Stimulated activated naive B cell treated with anti-CD40 and anti-IgM and Interleukin-4, amounts not matched to agents 10 μg/mL and 1 μg/mL and 100 μg/mL, for 72 hours (primary cell): ENCODE measurements at regions not wholly inside any gene's neighbourhood (a gene's known extent, or its start where the extent isn't known, plus 50 kb on each side); places are given as distances from the start of the nearest gene placed in this dataset.

ENCODE experiments used
- ATAC-seq, 2 donors: fragments of 150-1000 bp; cut with Tn5 transposase; replicated peaks; 2 replicates each; pipeline ENCODE4 v1.10.0; 2021; ENCODE audit warnings: moderate library complexity in 1 of 2
- DNase-seq: peaks from one replicate; pipeline ENCODE4 v3.0.0; 2021
- H3K27ac Mint-ChIP-seq: one replicate; pipeline ENCODE4 v1.8.0; 2022; ENCODE audit warnings: mild to moderate bottlenecking, mixed read lengths
- H3K27me3 Mint-ChIP-seq, 2 donors: one replicate each; pipeline ENCODE4 v1.8.0; 2022; ENCODE audit warnings: mixed read lengths in 2 of 2
- H3K36me3 Mint-ChIP-seq, 2 donors: one replicate each; pipeline ENCODE4 v1.8.0; 2022; ENCODE audit warnings: mixed read lengths in 2 of 2, mild to moderate bottlenecking in 1 of 2
- H3K4me1 Mint-ChIP-seq, 2 donors: one replicate each; pipeline ENCODE4 v1.8.0; 2022; ENCODE audit warnings: mixed read lengths in 2 of 2, mild to moderate bottlenecking in 1 of 2
- H3K4me3 Mint-ChIP-seq, 2 donors: one replicate each; pipeline ENCODE4 v1.8.0; 2022; ENCODE audit warnings: mild to moderate bottlenecking in 2 of 2, mixed read lengths in 2 of 2, moderate library complexity in 1 of 2
- H3K9me3 Mint-ChIP-seq, 2 donors: one replicate each; pipeline ENCODE4 v1.8.0; 2022; ENCODE audit warnings: mixed read lengths in 2 of 2, mild to moderate bottlenecking in 1 of 2

- Mint-ChIP-seq H3K4me3 (no peak overlapping the region), H3K27ac (no peak overlapping the region), H3K36me3 (no peaks in the 10 kb centered on the region), H3K9me3 (peaks cover 3 to 11% of the 10 kb centered on the region in 2 donors), H3K4me1 (no peaks in the 10 kb centered on the region), H3K27me3 (no peaks in the 10 kb centered on the region)
- DNase-seq, result no peak
- no peak for ATAC-seq
Measured at GRCh38 chr2:22734373-22735045, 650.5 kb upstream of the KLHL29 start.

- Mint-ChIP-seq H3K27ac (no peak overlapping the region), H3K4me3 (no peak overlapping the region), H3K36me3 (no peaks in the 10 kb centered on the region), H3K4me1 (no peaks in the 10 kb centered on the region), H3K9me3 (peaks cover 0 to 5% of the 10 kb centered on the region in 2 donors), H3K27me3 (no peaks in the 10 kb centered on the region)
- ATAC-seq, result no peak
- no peak for DNase-seq
Measured at GRCh38 chr2:22737144-22737543, 647.8 kb upstream of the KLHL29 start.

DNA sequence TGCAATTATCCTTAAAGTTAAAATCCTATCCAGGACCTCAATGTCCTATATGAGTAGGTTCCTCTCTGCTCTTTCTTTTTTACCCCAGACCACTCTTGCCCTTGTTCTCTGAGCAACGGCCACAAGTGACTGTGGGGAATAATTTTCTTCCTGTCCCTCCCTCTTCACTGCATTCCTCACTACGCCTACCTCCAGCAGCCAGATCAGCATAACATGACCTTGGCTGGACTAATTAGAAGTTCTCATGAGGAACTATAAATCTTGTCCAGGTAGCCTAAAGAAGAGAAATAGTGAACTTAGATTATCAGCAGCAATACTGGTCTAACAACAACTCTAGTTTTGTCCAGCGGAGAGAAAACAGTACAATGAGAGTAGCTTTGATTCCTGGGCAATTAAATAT is 643.8 kb upstream of the KLHL29 start:
- ATAC-seq (no peak), DNase-seq (no peak)
- H3K27ac Mint-ChIP-seq, result no peak overlapping the region
- no peaks in the 10 kb centered on the region for H3K27me3 Mint-ChIP-seq
- no peaks in the 10 kb centered on the region for H3K36me3 Mint-ChIP-seq
- no peak overlapping the region for H3K4me3 Mint-ChIP-seq
- peaks cover 0 to 7% of the 10 kb centered on the region in 2 donors for H3K9me3 Mint-ChIP-seq
- H3K4me1 Mint-ChIP-seq, result no peaks in the 10 kb centered on the region

GRCh38 chr2:22748909-22749308 is 636.1 kb upstream of the KLHL29 start:
- Mint-ChIP-seq H3K4me3 (no peak overlapping the region), H3K36me3 (no peaks in the 10 kb centered on the region), H3K9me3 (peaks cover 0 to 1% of the 10 kb centered on the region in 2 donors), H3K4me1 (no peaks in the 10 kb centered on the region), H3K27ac (no peak overlapping the region), H3K27me3 (no peaks in the 10 kb centered on the region)
- DNase-seq (no peak), ATAC-seq (no peak)

DNA sequence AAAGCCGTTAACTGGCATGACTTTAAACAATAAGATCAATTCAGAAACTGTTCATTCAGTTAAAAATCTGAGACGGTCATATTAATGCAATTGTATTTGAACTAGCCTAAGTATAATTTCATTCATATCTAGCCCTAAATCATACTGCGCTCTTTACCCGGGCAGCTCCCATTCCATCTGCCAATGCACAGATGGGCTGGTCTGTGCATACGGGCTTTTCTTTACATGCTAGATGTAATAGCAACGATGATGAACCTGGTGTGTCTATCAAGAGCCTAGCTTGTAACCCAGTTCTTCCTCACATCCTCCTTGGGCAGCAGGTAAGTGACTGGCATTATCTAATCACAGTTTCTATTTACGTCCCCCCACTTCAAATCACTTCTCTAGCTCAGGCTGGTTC is 631.5 kb upstream of the KLHL29 start:
- ATAC-seq, result no peak
- H3K4me3 Mint-ChIP-seq, result no peak overlapping the region
- peaks cover 5 to 9% of the 10 kb centered on the region in 2 donors for H3K9me3 Mint-ChIP-seq
- DNase-seq, result no peak
- H3K4me1 Mint-ChIP-seq, result no peaks in the 10 kb centered on the region
- H3K36me3 Mint-ChIP-seq, result no peaks in the 10 kb centered on the region
- no peak overlapping the region for H3K27ac Mint-ChIP-seq
- H3K27me3 Mint-ChIP-seq, result no peaks in the 10 kb centered on the region

- H3K27ac Mint-ChIP-seq, result no peak overlapping the region
- DNase-seq (no peak), ATAC-seq (no peak)
- H3K36me3 Mint-ChIP-seq, result no peaks in the 10 kb centered on the region
- H3K27me3 Mint-ChIP-seq, result no peaks in the 10 kb centered on the region
- H3K9me3 Mint-ChIP-seq, result peaks cover 5 to 9% of the 10 kb centered on the region in 2 donors
- H3K4me3 Mint-ChIP-seq, result no peak overlapping the region
- H3K4me1 Mint-ChIP-seq, result no peaks in the 10 kb centered on the region
Measured at GRCh38 chr2:22756276-22757043, 628.5 kb upstream of the KLHL29 start.

- DNase-seq (no peak), ATAC-seq (no peak)
- peaks cover 0 to 7% of the 10 kb centered on the region in 2 donors for H3K9me3 Mint-ChIP-seq
- H3K4me1 Mint-ChIP-seq, result no peaks in the 10 kb centered on the region
- no peaks in the 10 kb centered on the region for H3K27me3 Mint-ChIP-seq
- H3K27ac Mint-ChIP-seq, result no peak overlapping the region
- no peak overlapping the region for H3K4me3 Mint-ChIP-seq
- H3K36me3 Mint-ChIP-seq, result no peaks in the 10 kb centered on the region
Measured at GRCh38 chr2:22769497-22769896, 615.5 kb upstream of the KLHL29 start.

- Mint-ChIP-seq H3K27me3 (no peaks in the 10 kb centered on the region), H3K9me3 (peaks cover 0 to 1% of the 10 kb centered on the region in 2 donors), H3K36me3 (no peaks in the 10 kb centered on the region), H3K27ac (no peak overlapping the region), H3K4me3 (no peak overlapping the region), H3K4me1 (no peaks in the 10 kb centered on the region)
- ATAC-seq (no peak), DNase-seq (no peak)
Measured at GRCh38 chr2:22784566-22784965, 600.4 kb upstream of the KLHL29 start.

- no peak for DNase-seq
- ATAC-seq, result no peak
- no peak overlapping the region for H3K27ac Mint-ChIP-seq
- H3K27me3 Mint-ChIP-seq, result no peaks in the 10 kb centered on the region
- H3K4me3 Mint-ChIP-seq, result no peak overlapping the region
- no peaks in the 10 kb centered on the region for H3K36me3 Mint-ChIP-seq
- H3K4me1 Mint-ChIP-seq, result no peaks in the 10 kb centered on the region
- H3K9me3 Mint-ChIP-seq, result peaks cover 0 to 1% of the 10 kb centered on the region in 2 donors
Measured at GRCh38 chr2:22786817-22787216, 598.2 kb upstream of the KLHL29 start.

DNA sequence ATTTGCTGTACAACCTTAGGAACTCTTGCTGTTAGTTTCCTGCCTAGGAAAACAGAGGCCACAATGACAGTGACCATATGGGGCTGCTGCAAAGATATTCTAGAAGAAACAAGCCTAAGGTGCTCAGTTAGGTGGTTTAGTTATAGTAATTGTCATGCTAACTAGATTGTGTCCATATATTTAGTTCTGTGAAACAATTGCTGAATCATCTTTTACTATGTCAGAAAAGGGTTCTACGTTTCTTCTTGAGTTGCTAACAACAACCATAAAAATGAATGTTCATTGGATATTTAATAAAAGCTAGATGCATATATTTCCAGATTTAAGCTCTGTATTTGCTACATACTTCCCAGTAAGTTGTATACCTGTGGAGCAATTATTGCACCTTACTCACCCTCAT is 597.2 kb upstream of the KLHL29 start:
- no peaks in the 10 kb centered on the region for H3K36me3 Mint-ChIP-seq
- no peaks in the 10 kb centered on the region for H3K27me3 Mint-ChIP-seq
- no peak for DNase-seq
- H3K4me1 Mint-ChIP-seq, result no peaks in the 10 kb centered on the region
- no peak overlapping the region for H3K27ac Mint-ChIP-seq
- no peak overlapping the region for H3K4me3 Mint-ChIP-seq
- ATAC-seq, result no peak
- H3K9me3 Mint-ChIP-seq, result peaks cover 0 to 1% of the 10 kb centered on the region in 2 donors

GRCh38 chr2:22788749-22789327 is 596.1 kb upstream of the KLHL29 start:
- peaks cover 0 to 1% of the 10 kb centered on the region in 2 donors for H3K9me3 Mint-ChIP-seq
- no peaks in the 10 kb centered on the region for H3K4me1 Mint-ChIP-seq
- H3K4me3 Mint-ChIP-seq, result no peak overlapping the region
- H3K36me3 Mint-ChIP-seq, result no peaks in the 10 kb centered on the region
- ATAC-seq (no peak), DNase-seq (no peak)
- H3K27ac Mint-ChIP-seq, result no peak overlapping the region
- no peaks in the 10 kb centered on the region for H3K27me3 Mint-ChIP-seq

GRCh38 chr2:22795287-22795866 is 589.6 kb upstream of the KLHL29 start:
- no peak for ATAC-seq
- Mint-ChIP-seq H3K9me3 (no peaks in the 10 kb centered on the region), H3K36me3 (no peaks in the 10 kb centered on the region)

GRCh38 chr2:22798386-22798785 is 586.6 kb upstream of the KLHL29 start:
- no peaks in the 10 kb centered on the region for H3K4me1 Mint-ChIP-seq
- no peak overlapping the region for H3K4me3 Mint-ChIP-seq
- DNase-seq, result no peak

More at GRCh38 chr2:22795287-22795866, 589.6 kb upstream of the KLHL29 start:
- Mint-ChIP-seq H3K27ac (no peak overlapping the region), H3K4me3 (no peak overlapping the region), H3K27me3 (no peaks in the 10 kb centered on the region), H3K4me1 (no peaks in the 10 kb centered on the region)
- no peak for DNase-seq

GRCh38 chr2:22800412-22800811 is 584.6 kb upstream of the KLHL29 start:
- Mint-ChIP-seq H3K27ac (no peak overlapping the region), H3K4me1 (no peaks in the 10 kb centered on the region), H3K27me3 (no peaks in the 10 kb centered on the region), H3K36me3 (no peaks in the 10 kb centered on the region), H3K9me3 (peaks cover 6 to 9% of the 10 kb centered on the region in 2 donors), H3K4me3 (no peak overlapping the region)
- DNase-seq (no peak), ATAC-seq (no peak)

More at GRCh38 chr2:22798386-22798785, 586.6 kb upstream of the KLHL29 start:
- ATAC-seq, result no peak
- no peaks in the 10 kb centered on the region for H3K36me3 Mint-ChIP-seq
- peaks cover 0 to 2% of the 10 kb centered on the region in 2 donors for H3K9me3 Mint-ChIP-seq
- no peaks in the 10 kb centered on the region for H3K27me3 Mint-ChIP-seq
- H3K27ac Mint-ChIP-seq, result no peak overlapping the region
